GM21381 (cell line): ENCODE measurements at regions not wholly inside any gene's neighbourhood (a gene's known extent, or its start where the extent isn't known, plus 50 kb on each side); places are given as distances from the start of the nearest gene placed in this dataset.
"Not testable (repeated sequence)": the region's sequence is repeated elsewhere in the genome, so short reads cannot be mapped to it uniquely, and the experiment has no call there.

ENCODE experiments used
- ATAC-seq: cut with Tn5 transposase; IDR thresholded peaks from one replicate; pipeline ENCODE4 v1.9.1; 2021; ENCODE audit warnings: mild to moderate bottlenecking, moderate library complexity; ENCODE audit not compliant: unreplicated experiment

DNA sequence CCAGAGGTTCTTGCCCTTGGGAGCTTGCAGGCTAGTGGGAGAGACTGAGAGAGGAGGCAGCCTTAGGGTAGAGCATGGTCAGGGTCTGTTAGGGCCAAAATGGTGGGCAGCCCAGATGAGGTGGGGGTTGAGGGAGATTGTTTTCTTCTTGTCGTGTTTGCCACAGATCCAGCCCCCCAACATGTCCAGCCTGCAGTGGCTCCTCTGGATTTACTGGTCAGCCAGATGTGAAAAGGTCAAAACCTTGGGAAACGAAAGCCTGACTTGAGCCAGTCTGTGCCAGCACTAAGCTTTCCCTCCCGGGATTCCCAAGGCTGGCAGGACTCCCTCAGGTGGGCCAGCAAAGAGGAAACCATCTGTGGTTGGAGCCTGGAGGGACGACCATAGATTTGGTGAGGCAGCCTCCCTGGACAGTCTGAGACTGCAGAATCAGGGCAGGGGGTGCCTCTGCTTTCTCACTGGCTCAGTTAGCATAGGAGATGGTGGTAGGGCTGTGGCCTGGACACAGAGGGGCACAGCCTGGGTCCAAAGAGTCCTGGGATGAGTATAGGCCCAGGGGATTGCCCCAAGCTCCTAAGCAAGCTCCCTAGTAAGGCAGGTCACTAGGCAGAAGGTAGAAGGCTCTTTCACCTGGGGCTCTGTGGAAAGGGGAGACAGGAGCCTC lies 51.2 kb upstream of the PRR23C start:
- ATAC-seq, result no peak

DNA sequence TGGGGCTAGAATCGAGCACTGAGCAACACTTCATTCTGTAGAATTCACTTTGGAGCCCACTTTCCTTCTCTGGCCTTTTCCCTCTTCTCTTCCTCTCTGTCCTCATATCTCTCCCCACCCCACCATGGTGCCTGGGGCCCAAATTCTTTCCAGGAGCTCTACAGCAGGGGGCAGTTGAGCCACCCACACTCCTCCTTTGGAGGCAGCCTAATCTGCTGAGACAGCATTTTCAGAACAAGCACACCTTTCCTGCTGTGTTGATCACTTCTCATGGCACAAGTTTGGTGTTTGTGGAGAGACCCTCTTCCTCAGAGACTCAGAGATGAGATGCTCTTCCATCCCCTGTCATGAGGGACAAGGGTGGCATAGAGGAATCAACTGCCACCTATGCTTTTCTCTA lies 52.0 kb upstream of the PRR23C start:
- ATAC-seq, result no peak

DNA sequence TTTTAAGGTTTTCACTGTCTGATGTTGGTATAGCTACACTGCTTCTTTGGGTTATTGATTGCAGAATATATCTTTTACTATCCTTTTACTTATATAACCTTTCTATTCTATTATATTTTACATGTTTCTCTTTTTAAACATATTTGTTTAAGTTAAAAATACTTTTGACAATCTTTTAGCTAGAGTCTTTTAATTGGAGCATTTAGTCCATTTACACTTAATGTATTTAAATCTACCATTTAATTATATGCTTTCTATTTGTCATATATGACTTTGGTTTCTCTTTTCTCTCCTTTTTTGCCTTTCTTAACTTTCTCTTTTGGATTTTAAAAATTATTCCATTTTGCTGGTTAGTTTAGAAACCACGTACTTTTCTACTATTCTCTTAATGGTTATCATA lies 53.7 kb upstream of the PRR23C start:
- ATAC-seq, result no peak

DNA sequence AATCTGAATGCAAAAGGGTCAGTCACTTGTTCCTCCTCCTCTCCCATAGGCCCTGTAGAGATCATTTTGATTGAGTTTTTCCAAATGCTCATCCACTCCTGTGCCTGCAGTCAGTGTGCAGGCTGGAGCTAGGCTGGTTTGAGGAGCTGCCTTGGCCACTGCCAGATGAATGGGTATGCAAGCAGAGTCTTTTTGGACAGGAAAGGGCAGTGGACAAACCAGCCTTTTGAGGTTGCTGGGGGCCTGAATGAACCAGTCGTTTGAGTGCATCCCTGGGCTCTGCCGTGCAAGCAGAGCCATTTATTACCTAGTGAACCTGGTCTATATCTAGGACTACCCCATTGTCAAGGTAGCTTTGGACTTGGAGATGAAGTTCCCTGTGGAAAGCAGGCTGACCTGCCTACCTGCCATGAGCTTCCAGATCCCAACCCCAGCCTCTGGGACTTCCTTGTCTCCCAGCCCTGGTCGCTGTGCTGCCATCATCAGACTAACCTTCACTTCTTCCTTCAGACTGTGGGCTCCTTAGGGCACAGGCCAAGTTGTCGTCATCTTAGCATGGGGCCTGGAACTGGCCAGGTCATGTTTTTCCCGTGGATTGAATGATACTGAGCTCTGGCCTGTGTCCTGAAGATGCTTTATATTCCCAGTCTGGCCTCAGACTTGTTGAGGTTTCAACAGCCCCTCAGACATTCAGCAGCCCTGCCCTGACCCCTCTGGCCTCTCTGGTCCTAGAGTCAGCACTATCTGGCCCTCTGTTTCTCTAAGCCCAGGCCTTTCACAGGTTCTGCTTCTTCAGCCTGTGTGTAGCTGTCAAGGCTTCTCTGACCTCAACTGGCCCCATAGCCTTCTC lies 55.5 kb upstream of the PRR23C start:
- ATAC-seq, result no peak

DNA sequence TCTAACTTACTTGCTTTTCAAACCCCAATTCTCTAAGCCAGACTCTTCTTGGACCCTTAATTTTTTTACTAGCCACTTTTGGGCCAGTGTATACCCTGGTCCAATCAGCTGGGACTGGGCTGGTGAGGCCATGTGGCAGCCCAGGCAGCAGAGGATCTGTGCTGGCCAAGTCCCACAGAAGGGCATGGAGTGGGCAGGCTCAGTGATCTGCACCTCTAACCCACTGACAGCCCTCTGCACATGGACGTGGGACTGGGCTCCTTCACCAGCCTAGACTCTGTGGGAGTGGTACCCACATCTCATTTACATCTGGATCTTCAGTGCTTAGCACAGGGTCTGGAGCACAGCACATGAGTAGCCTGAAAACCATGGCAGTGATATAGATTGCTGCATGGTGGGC lies 56.1 kb upstream of the PRR23C start:
- no peak for ATAC-seq

DNA sequence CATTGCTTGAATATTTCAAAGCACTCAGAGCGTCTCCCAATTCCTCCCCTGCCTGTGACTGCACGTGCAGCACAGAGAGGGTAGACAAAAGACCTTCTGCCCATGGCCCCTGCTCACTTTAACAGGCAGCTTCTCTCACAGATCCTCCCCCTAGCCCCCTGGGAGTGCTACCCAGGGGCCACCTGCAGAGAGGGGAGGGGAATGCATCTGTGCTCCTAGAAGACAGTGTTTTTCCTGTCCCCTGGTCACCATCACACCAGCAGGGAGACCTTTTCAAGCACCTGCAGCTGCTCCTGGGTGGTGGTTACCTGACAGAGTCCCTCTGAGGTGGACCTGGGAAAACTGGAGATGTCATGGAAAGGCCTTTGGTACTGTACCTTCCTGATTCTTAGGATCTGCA lies 56.7 kb upstream of the PRR23C start:
- no peak for ATAC-seq

DNA sequence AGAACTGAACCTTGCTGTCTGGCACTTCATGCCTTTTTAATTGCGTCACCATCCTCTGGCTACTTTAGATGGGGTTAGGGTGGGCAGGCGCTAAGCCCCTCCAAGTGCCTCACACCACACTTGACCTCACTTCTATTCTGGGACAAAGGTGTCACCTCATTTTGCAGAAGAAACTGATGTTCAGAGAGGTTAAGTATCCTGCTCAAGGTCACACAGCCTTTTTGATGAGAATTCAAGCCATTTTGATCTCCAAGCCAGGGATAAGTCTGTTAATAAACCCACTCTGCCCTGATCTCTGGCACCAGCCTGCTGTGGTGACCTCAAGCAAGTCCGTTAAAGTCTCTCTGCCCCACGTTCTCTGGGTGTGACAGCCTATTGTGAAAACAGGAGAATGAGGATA lies 58.8 kb upstream of the PRR23C start:
- ATAC-seq, result no peak

DNA sequence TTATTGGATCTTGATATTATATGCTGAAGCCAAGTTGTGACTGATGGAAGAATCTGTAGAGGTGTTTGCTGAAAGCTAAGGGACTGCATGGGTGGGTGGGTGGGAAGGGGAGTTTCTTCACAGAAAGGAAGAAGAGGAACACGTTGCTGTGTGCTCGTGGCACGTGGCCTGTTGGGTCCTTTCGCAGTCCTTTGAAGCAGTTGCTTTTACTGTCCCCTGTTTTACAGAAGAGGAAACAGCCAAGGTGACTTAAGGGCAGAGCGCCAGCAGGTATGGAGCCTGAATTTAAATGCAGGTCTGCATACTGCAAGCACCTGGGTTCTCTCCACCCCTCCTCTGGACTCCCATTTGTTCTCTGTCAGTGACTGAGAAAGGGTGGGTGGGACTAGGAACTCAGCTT lies 59.4 kb upstream of the PRR23C start:
- ATAC-seq, result no peak

DNA sequence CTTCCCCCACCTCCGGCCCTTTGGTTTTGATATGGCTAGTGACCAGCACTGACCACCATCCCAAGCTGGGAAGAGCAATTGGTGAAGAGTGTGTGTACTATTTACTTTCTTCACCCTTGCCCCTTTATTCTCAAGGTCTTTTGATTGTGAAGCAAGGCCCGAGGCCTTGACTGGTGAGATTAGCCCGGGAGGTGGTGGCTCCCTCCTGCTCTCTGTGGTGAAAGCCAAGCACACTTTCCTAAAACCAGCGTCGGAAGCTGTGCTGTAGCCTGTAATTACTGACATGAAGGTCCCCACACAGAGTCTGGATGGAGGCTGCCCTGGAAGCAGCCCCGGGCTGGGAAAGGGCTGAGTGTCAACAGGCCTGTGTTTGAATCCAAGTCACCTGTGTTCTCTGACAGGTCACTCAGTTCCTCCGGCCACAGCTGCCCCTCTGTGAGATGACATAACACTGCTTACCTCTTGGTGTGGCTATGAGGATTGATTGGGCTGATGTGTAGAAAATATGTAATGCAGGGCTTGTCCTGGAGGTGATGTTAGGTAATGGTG lies 60.5 kb upstream of the PRR23C start:
- no peak for ATAC-seq

DNA sequence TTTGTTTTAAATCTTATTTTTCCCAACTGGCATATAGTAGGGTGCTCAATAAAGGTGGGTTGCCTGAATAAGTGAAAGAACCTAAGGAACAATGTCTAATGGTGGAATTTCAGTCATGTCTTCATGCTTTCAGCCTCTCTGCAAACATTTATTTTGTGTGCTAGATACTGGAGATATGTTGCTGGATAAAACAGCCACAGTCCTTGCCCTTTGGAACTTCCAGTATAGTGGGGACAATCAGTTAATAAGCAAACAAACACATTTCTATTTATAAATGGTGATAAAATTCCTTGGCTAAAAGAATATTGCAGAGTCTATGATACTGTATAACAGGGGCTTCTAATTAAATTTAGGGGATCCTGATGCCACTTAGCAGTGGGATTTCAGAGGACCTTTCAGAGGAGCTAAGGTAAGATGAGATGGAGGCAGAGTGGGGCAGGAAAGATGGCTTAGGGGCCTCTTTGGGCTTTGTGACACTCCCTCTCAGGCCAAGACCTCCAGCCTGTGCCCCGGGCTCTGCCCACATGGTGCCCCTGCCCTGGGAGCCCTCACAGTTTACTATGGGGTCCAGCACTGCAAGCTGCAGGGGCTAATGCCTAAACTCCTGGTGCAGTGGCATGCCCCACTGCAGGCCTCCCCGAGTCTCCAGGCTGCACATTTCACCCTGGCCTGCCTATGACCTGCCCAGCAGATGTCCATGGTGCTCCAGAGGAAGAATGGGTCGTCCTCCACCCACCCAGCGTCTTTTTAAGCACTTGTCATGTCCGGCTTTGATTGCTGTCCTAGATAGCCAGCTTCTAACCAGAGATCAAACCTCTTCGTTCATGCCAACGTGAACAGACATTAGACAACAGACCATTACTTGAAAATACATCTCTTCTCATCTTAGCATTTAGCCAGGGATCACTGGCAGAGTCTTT lies 61.6 kb upstream of the PRR23C start:
- no peak for ATAC-seq

DNA sequence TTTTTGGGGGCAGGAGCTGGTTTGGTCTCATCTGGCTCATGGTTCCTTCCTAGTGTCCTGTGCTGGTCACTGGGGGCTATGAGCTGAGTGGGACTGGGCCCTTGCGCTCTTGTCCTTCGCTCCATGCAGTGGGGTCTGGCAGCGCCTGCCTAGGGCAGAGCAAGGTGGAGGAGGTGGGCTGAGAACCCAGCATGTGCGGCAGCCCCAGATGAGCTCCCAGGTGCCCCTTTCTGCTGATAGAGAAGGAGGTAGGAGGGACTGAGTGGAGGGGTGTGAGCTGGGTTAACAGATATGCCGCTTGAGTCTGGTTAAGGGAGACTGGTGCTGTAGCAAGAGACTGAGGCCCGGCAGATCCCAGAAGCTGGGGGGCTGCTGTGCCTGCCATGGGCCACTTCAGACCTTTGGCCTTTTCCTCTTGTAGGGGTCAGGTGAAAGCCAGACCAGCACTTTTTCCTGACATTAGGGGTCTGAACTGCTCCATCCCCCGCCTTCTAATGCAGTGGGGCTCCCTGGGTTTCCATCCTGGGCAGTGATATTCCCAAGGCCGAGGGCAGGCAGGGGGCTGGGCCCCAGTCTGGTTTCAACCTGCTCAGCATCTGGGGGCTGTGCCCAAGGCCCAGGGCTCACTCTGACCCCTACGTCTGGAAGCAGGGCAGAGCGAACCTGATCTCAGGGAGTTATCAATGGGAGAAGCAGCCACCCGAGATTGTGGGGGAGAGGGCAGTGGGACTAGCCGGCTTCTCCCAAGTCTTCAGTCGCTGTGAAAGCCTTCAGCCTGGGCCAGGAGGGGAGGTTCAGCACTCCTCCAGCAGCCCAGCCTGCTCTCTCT lies 62.9 kb upstream of the PRR23C start:
- no peak for ATAC-seq

DNA sequence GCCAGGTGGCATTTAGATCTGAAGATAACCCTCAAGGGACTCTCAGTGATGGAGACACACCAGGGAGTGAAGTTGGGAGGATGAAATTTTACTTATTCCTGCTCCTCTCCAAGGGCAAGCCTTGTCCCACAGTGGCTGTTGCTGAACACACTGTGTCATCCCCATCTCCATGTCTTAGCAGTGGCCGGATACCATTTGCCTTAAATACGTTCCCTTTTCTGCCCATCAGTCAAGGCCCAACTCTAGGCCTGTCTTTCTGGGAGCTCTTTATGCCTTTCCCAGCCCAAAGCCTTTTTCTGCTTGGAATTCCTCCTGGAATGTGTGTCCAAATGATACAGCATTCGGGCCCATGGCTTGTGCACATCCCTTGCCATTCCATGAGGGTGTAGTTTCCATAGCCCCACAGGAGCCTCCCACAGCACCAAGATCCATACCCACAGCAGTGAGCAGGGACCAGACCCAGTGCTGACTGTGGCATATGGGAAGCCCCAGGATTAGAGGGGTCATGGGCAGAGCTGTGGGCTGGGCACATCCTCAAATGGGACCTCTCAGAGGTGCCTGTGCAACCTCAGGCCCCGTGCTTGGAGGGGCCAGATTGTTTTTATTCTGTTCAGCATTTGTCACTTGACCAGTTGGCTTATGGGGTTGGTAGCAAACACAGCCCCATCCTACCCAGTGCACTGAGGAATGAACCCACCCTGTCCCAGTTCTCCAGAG lies 63.7 kb upstream of the PRR23C start:
- ATAC-seq, result no peak

DNA sequence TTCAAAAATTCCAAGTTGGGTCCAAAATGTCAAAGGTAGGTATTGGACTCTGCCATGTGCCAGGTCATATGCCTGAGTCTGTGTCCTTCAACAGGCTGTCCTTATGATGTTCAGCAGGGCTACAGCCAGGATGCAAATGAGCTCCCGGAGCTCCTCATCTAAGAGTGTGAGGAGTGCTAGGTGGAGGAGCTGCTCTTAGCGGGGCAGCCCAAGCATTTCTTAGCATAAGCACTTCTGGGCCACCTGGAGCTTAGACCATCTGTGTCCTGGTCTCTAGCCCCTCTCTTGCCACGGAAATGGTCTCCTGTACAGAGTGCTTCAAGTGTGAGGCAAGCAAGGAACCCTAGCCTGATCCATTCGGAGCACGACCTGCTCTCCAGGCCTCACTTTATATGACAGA lies 64.6 kb upstream of the PRR23C start:
- ATAC-seq, result no peak

DNA sequence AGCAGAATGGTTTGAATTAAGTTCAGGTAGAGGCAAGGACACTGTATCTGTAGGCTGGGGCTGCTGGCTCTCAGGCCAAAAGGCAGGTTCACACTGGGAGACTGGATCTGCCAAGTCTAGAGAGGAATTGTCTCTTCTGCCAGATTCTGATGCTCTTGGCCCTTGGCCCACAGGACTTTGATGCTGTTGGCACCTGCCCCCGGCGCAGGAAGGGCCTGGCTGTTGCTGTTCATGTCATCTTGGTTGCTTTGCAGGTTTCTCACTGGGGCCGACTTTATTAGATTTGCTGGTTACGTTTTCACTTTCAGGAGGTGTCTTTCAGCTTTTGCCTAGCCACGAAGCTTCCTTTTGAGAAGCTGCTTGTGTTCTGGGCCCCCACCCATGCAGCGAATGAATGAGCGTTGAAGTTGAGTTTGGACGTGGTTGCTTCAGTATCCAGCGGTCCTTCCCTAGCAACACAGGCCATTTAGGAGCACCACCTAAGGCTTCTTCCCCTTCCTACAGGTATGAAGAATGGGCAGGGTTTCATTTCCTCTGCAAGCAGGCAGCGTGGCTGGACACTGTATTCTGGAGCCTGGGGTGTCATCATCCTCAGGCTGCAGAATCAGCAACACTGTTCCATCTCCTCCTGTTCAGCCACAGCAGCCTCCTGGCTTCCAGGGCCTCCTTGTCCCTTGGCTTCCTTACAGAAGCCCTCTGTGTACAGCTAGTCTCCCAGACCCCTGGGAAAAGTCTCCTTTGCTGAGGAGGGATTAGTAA lies 65.6 kb upstream of the PRR23C start:
- no peak for ATAC-seq

DNA sequence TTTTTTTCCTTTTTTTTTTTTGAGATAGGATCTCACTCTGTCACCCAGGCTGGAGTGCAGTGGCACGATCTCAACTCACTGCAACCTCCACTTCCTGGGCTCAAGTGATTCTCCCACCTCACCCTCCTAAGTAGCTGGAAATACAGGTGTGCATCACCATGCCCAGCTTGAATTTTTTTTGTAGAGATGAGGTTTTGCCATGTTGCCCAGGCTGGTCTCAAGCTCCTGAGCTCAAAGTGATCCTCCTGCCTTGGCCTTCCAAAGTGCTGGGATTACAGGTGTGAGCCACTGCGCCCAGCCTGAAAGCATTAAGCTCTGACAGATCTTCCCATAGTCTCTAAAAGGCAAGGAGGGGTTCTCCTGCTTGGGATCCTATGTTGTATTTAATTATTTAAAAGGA lies 66.2 kb upstream of the PRR23C start:
- not testable (repeated sequence) for ATAC-seq

DNA sequence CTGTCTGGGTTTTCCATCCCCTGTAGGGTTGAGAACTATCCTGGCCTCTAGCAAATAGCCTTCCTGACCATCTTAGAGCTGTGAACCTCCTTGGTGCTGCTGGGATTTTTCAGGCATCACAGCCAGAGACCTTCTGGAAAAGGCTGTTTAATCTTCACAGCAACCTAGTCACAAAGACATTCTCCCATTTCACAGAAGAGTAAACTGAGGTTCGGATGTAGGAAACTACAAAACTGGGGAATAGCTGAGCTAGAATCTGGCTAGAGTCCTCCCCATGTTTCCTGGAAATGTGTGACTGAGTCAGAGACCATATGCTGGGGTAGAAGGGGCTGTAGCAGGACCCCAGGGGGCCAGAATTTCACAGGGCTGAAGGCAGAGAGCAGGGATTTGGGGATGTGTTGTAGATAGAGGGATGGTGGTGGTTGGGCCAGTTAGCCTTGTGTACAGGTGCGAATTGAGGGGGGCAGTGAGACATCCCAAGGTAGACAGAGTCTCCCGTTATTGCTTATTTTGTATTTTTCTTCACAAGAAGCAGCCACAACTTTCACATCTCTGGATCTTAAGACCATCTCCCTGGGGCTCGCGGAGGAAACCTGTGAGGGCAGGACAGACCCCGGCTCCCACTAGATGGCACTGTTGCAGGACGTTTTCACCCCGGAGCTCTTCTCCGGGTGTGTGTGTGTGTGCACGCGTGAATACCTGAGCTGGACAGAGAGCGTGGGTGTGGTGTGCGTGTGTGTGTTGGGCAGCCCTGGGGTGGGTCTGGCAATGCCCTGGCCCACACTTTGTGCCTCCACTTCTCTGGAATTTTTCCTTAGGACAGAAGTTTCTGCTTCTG lies 66.9 kb upstream of the PRR23C start:
- peak; percentile 55 for ATAC-seq

DNA sequence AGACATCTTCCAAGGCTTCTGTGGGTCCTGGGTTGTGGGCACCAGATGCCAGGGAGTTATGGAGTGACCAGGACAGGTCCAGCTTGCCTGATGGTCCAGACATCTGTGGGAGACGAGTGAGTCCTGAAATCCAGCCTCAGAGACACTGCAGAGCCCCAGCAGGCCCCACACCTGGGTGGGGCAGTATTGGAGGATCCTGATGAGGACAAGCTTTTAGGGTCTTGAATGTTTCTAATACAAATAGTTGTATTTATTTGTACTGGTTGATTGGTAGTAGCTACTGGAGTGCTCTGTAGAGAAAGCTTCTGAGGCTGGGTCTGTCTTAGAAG lies 67.5 kb upstream of the PRR23C start:
- ATAC-seq, result no peak
